NCI-H128 (cell line): ENCODE measurements at regions not wholly inside any gene's neighbourhood (a gene's known extent, or its start where the extent isn't known, plus 50 kb on each side); places are given as distances from the start of the nearest gene placed in this dataset.
A peak's percentile ranks its signal among the peaks of the same experiment; 100 is the strongest.
"Not testable (repeated sequence)": the region's sequence is repeated elsewhere in the genome, so short reads cannot be mapped to it uniquely, and the experiment has no call there.

Source experiments
- DNase-seq: peaks from one replicate; lab custom pipeline; 2025; ENCODE audit not compliant: unreplicated experiment; lab: John Stamatoyannopoulos, UW

DNA sequence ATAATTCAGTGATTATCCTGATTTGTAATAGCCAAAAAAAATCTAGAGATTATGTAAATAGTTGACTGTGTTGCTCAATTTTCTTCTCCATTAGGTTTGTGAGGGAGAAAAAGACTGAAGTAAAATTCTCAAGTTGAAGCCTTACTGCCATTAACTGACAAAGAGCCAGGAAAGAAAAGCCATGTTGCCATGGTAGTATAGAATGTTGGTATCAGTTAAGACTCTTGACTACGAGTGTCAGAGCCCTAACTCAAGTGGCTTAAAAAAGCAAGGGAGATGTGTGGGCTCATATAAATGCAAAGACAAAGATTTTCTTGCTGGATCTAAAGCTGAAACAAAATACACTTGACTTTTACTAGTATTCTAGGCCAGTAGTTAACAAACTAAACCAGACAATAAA lies 571.7 kb downstream of the KCTD16 start:
- DNase-seq: no peak

DNA sequence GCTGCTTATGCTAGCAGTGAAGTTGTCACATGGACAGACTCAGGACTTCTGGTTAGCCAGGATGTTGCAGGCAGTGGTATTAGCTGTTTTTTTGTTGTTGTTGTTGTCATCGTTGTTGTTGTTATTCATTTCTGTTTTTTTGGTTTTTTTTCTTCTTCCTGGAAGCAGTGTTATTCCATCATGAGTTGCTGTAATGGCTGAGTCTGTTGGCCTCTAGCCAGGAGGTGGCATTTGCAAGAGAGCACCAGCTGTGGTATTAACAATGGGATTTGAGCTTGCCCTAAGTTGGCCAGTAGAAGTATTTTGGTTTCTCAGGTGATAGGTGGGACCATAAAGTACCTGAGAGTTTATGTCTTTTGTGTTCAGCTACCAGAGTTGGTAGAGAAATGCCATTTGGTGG lies 561.1 kb downstream of the KCTD16 start:
- no peak for DNase-seq

DNA sequence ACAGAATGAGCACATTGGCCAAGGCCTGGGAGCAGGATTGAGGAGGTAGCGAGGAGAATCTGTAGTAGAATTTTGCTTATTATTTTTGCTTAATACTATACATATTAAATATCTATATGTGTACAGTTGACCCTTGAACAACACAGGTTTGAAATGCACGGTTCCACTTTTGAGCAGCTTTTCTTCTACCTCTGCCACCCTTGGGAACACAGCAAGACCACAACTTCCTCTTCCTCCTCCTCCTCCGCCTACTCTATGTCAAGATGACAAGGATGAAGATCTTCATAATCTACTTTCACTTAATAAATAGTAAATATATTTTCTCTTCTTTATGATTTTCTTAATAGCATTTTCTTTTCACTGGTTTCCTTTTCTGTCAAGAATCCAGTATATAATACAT lies 541.4 kb downstream of the KCTD16 start:
- no peak for DNase-seq

DNA sequence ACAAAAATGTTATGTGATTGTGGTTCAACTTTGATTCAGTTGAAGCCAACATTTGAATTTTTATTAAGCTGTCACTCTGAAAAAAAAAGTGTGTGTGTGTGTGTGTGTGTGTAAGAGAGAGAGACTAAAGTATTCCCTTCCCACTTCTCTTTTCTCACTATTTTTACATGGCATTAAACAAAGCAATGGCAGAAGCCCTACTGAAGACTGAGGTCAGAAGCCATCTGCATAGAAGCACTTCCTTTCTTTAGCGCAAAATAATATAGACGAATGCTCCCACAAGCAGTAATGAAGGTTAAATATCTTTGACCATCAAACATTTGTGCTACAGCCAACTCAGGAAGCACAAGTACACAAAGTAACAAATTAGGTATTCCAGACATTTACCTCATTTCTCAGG lies 540.5 kb downstream of the KCTD16 start:
- DNase-seq: no peak

- peak; percentile 0 for DNase-seq
These were observed 540.0 kb downstream of the KCTD16 start for GRCh38 chr5:144710637-144711036.

- DNase-seq: no peak
These were observed 533.1 kb downstream of the KCTD16 start for GRCh38 chr5:144703776-144704175.

GRCh38 chr5:144698484-144698883 lies 527.8 kb downstream of the KCTD16 start:
- no peak for DNase-seq

DNA sequence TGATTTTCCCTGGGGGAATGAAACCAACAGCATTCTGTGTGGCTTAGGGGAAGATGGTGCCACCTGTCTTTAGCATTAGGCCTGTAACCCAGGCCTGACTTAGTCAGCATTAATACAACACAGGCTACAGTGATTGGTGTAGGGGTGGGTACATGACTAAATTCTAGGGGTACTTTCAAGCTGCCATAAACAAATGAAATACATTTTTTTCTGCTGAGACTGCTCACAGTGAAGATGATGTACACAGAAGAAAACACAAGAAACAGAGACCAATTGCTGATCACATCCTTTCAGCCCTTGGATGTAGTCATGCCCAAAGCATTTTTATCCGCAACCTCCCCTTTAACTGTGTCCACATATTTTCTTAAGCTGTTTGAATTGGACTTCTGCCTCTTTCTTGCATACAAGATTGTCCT lies 527.2 kb downstream of the KCTD16 start:
- DNase-seq: no peak

GRCh38 chr5:144691936-144692335 lies 521.3 kb downstream of the KCTD16 start:
- DNase-seq: no peak

DNA sequence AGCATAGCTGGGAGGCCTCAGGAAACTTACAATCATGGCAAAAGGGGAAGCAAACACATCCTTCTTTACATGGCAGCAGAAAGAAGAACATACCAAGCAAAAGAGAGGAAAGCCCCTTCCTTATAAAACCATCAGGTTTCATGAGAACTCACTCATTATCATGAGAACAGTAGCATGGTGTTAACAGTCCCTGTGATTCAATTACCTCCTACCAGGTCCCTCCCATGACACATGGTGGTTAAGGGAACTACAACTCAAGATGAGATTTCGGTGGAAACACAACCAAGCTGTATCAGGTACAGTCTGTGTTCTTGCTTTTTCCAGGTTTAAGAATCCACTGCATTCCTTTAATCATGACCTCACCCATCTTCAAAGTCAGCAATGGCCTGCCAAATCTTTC lies 514.2 kb downstream of the KCTD16 start:
- DNase-seq: no peak

DNA sequence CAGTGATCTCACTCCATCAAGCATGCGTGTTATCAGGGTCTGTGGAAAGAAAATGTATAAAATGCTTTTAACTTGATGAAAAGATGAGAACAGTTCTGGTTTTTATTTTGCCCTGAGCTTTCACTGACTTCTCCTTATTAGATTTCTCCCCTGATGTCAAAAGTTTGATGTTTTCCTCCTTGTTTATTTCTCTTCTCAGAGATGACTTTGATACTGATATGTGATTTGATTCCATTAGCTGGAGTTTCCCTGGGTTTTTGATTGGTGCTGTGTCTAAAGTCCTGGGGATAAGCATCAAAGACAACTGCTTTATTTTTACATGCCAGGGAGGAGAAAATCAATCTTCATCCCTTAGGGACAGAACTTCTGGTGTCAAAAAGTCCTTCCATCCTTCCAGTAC lies 510.0 kb downstream of the KCTD16 start:
- no peak for DNase-seq

- no peak for DNase-seq
These were observed 500.4 kb downstream of the KCTD16 start for GRCh38 chr5:144671066-144671465.

DNA sequence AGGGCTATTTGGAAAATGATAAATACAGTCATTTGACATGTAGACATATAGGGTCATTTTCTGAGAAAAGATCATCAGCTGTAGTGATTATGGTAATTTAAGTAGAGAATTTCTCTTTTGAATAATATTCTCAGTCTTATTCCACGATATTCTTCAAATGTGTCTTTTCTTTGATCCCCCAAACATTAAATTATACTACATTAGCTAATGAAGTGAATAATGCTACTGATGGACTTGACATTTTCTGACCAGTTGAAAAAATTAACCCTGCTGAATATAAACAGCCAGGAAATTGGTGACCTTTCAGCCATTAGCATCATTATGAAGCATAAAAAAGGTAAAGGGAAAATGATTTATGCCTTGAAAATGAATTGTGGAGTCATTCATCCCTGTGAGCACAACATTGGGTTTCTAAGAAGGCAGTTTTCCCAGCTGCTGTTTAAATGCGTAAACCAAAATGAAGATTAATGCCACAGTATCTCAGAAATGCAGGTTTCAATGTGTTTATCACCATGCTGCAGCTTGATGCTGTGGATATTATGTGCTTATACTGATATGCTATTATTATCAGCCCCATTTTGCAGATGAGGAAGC lies 489.1 kb downstream of the KCTD16 start:
- no peak for DNase-seq

DNA sequence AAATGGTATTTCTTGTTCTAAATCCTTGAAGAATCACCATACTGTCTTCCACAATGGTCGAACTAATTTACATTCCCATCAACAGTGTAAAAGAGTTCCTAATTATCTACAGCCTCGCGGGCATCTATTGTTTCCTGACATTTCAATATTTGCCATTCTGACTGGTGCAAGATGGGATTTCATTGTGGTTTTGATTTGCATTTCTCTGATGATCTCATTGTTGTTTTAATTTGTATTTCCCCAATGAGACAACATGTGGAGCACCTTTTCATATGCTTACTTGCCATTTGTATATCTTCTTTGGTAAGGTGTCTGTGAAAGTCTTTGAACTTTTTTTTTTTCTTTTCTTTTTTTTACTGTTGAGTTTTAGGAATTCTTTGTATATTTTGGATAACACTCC lies 473.6 kb downstream of the KCTD16 start:
- no peak for DNase-seq

GRCh38 chr5:144638787-144639186 lies 468.1 kb downstream of the KCTD16 start:
- no peak for DNase-seq

DNA sequence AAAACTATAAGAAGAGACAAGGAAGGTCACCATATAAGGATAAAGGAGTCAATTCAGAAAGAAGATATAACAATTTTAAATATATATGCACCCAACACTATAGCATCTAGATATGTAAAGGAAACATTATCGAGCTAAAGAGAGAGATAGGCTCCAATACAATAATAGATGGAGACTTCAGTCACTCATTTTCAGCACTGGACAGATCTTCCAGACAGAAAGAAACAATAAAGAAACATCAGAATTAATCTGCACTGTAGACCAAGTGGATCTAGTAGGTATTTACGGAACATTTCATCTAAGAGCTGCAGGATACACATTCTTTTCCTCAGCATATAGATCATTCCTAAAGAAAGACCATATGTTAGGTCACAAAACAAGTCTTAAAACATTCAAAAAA lies 463.5 kb downstream of the KCTD16 start:
- no peak for DNase-seq

GRCh38 chr5:144598451-144599068 lies 427.9 kb downstream of the KCTD16 start:
- DNase-seq: peak; percentile 32

GRCh38 chr5:144596517-144596916 lies 425.8 kb downstream of the KCTD16 start:
- DNase-seq: no peak

GRCh38 chr5:144594919-144595318 lies 424.2 kb downstream of the KCTD16 start:
- DNase-seq: no peak

- not testable (repeated sequence) for DNase-seq
These were observed 423.6 kb downstream of the KCTD16 start for GRCh38 chr5:144594234-144594633.

- DNase-seq: no peak
These were observed 415.0 kb downstream of the KCTD16 start for GRCh38 chr5:144585681-144586080.

DNA sequence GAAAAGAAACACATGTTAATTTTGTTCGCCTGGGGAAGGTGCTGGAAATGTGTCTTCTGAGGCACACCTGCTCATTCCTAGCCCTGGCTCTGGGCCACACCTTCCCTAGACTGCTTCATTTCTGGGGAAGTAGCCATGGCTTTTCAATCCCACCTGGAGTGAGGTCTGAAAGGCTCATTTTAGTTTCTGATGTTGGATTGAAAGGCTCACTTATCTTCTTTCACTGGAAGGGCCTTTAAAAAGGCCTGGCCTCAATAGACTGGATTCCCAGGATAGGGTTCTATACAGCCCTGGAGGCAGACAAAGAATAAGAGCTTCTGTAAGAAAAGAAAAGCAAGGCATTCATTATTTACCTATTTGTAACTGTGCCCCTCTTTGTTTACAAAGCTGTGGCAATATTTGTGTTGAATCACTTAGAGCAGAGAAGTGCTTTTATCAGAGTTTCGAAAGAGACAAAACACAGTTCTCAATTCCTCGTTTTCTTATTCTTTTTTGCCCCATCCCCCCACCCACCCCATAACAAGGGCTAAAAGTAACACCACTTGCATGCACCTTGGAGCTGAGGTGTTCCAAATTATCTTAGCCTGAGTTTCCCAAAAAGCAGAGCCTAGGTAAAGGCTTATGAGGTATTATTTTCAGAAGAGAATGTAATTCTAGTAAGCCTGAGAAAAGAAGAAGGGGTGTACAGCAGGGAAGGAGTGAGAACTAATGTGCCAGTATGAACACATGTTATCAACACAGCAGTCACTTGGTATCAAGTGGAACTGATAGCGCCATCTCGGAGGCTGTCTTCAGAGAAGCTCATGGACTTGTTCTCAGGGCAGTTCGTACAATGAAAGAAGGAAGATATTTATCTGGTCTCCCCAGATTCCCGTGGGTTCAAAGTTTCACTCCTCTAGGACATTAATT lies 413.1 kb downstream of the KCTD16 start:
- peak; percentile 60 for DNase-seq
